Gastrocnemius medialis (tissue), 4 donors: ENCODE measurements at regions not wholly inside any gene's neighbourhood (a gene's known extent, or its start where the extent isn't known, plus 50 kb on each side); places are given as distances from the start of the nearest gene placed in this dataset.

Experiments
- POLR2A ChIP-seq, 2 donors: fragments of 450-650 bp; IDR thresholded peaks; one replicate each; pipeline ENCODE4 v1.6.1; 2017; ENCODE audit warnings: antibody characterized with exemption in 2 of 2, mild to moderate bottlenecking in 2 of 2, moderate library complexity in 2 of 2
- TF ChIP-seq, protein P1 (sequence below), 5 experiments: fragments of 450-650 bp in 3 of 5; fragments of 200-600 bp in 2 of 5; sonication (generic) in 2 of 5; IDR thresholded peaks in 4 of 5; conservative IDR thresholded peaks in 1 of 5; 1 replicate in 4 of 5; 2 replicates in 1 of 5; pipeline ENCODE4 v1.5.1; 2016 to 2019; ENCODE audit warnings: antibody characterized with exemption in 5 of 5, mild to moderate bottlenecking in 3 of 5, moderate library complexity in 3 of 5

DNA sequence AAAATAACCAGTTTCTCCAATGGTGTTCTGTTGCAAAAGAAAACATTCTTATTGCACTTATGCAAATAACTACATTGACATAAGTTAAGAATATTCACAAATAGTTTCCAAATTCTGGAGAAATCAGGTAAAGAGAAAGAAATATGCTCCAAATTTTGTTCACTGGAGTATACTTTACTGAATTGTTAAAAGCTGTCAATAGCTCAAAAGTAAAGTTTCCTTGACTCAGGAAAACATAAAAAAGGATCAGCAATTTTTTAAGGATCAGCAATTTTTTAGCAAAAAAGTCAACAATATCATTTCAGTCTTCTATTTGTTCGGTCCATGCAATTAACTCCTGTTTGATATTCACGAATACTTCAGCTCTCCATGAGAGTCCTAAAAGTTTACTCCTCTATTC lies 51.6 kb downstream of the ANXA2R start:
- TF ChIP-seq, protein P1, sequence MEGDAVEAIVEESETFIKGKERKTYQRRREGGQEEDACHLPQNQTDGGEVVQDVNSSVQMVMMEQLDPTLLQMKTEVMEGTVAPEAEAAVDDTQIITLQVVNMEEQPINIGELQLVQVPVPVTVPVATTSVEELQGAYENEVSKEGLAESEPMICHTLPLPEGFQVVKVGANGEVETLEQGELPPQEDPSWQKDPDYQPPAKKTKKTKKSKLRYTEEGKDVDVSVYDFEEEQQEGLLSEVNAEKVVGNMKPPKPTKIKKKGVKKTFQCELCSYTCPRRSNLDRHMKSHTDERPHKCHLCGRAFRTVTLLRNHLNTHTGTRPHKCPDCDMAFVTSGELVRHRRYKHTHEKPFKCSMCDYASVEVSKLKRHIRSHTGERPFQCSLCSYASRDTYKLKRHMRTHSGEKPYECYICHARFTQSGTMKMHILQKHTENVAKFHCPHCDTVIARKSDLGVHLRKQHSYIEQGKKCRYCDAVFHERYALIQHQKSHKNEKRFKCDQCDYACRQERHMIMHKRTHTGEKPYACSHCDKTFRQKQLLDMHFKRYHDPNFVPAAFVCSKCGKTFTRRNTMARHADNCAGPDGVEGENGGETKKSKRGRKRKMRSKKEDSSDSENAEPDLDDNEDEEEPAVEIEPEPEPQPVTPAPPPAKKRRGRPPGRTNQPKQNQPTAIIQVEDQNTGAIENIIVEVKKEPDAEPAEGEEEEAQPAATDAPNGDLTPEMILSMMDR (IDR thresholded peaks at IDR 0.05 in 4 of 5, conservative IDR thresholded peaks at IDR 0.05 in 1 of 5), result no peak
- no peak for TF ChIP-seq POLR2A (IDR thresholded peaks at IDR 0.05)
